KMS-11 (cell line): ENCODE measurements at regions not wholly inside any gene's neighbourhood (a gene's known extent, or its start where the extent isn't known, plus 50 kb on each side); places are given as distances from the start of the nearest gene placed in this dataset.

Experiments
- H2AFZ ChIP-seq: fragments of 200-600 bp; sonication (generic); 2 replicates; pipeline ENCODE4 v1.6.1; 2016; ENCODE audit warnings: antibody characterized with exemption, mixed run types, low read depth
- H3K27ac ChIP-seq: fragments of 200-600 bp; sonication (generic); 2 replicates; pipeline ENCODE4 v1.6.1; 2016; ENCODE audit warnings: mild to moderate bottlenecking, mixed run types
- H3K27me3 ChIP-seq: fragments of 200-600 bp; sonication (generic); 2 replicates; pipeline ENCODE4 v1.6.1; 2017; ENCODE audit warnings: mild to moderate bottlenecking, low read depth, mixed run types, moderate library complexity; ENCODE audit not compliant: insufficient read depth
- H3K36me3 ChIP-seq: fragments of 200-600 bp; sonication (generic); 2 replicates; pipeline ENCODE4 v1.6.1; 2017; ENCODE audit warnings: mild to moderate bottlenecking, mixed run types; ENCODE audit not compliant: insufficient read depth
- H3K4me1 ChIP-seq: fragments of 200-600 bp; sonication (generic); 2 replicates; pipeline ENCODE4 v1.6.1; 2016; ENCODE audit warnings: mild to moderate bottlenecking, low read depth, mixed run types; ENCODE audit not compliant: poor library complexity, severe bottlenecking
- H3K4me2 ChIP-seq: fragments of 200-600 bp; sonication (generic); 2 replicates; pipeline ENCODE4 v1.7.0; 2016; ENCODE audit warnings: mild to moderate bottlenecking, mixed run types
- H3K4me3 ChIP-seq: fragments of 200-600 bp; sonication (generic); IDR thresholded peaks from 2 replicates; pipeline ENCODE4 v1.6.1; 2017; ENCODE audit warnings: low read depth, low read length, mixed read lengths; ENCODE audit not compliant: insufficient read depth
- H3K79me2 ChIP-seq: fragments of 200-600 bp; sonication (generic); 2 replicates; pipeline ENCODE4 v1.6.1; 2016; ENCODE audit warnings: low read depth, mixed run types; ENCODE audit not compliant: insufficient read depth
- H3K9ac ChIP-seq: fragments of 200-600 bp; sonication (generic); 2 replicates; pipeline ENCODE4 v1.6.1; 2016; ENCODE audit warnings: mild to moderate bottlenecking, mixed run types
- H4K20me1 ChIP-seq: fragments of 200-600 bp; sonication (generic); 2 replicates; pipeline ENCODE4 v1.6.1; 2016; ENCODE audit warnings: mild to moderate bottlenecking, mixed run types; ENCODE audit not compliant: insufficient read depth
- TF ChIP-seq, protein P1 (sequence below): fragments of 200-600 bp; sonication (generic); conservative IDR thresholded peaks from 2 replicates; pipeline ENCODE4 v1.6.1; 2017; ENCODE audit warnings: low read depth, mild to moderate bottlenecking, antibody characterized with exemption, low read length, moderate library complexity, mixed read lengths

DNA sequence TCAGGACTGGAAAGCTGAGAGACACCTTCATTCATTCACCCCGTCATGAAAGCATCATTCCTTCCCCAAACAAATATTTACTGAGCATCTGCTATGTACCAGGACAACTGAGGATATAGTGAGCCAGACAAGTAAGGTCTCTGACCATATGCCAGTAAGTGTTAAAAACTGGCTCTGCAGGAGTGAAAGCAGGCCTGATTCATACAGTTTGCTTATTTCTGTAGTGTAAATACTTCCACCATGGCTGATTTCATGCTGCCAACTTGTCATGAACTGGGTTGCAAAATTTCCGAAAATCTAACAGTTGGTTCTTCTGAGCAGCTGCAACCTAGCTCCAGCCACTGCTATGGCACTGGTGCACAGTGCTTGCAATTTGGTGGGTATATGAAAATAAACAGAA lies 68.1 kb downstream of the YIPF5 start:
- Histone ChIP-seq H4K20me1 (no peaks in the 10 kb centered on the region), H3K4me1 (peaks cover 59% of the 10 kb centered on the region), H3K27me3 (no peaks in the 10 kb centered on the region), H3K79me2 (no peaks in the 10 kb centered on the region), H3K4me2 (peak overlapping the region; percentile 42; the same call in 1 of the 2 replicates), H3K4me3 (no peak overlapping the region), H3K27ac (peak overlapping the region; percentile 78), H3K9ac (no peak overlapping the region), H2AFZ (peak overlapping the region; percentile 31; the same call in 1 of the 2 replicates), H3K36me3 (no peaks in the 10 kb centered on the region)
- TF ChIP-seq, protein P1, sequence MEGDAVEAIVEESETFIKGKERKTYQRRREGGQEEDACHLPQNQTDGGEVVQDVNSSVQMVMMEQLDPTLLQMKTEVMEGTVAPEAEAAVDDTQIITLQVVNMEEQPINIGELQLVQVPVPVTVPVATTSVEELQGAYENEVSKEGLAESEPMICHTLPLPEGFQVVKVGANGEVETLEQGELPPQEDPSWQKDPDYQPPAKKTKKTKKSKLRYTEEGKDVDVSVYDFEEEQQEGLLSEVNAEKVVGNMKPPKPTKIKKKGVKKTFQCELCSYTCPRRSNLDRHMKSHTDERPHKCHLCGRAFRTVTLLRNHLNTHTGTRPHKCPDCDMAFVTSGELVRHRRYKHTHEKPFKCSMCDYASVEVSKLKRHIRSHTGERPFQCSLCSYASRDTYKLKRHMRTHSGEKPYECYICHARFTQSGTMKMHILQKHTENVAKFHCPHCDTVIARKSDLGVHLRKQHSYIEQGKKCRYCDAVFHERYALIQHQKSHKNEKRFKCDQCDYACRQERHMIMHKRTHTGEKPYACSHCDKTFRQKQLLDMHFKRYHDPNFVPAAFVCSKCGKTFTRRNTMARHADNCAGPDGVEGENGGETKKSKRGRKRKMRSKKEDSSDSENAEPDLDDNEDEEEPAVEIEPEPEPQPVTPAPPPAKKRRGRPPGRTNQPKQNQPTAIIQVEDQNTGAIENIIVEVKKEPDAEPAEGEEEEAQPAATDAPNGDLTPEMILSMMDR = no peak

DNA sequence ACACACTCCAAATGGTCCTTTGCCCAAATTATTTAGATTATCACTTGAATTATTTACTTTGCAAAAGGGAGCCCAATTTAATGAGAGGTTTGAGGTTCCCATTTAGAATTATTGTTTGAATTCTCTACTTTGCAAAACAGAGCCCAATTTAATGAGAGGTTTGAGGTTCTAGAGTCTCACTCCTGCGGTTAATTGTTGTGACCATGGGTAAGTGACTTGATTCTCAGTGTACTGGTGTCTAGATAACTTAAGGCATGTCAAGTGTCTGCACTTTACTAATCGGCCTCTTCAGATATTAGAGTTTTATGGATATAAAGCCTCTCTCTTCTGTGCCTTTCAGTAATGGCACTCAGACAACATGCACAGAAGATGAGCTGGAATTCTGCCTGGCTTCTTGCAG lies 67.5 kb downstream of the YIPF5 start:
- H3K9ac ChIP-seq = peak overlapping the region; percentile 17; the same call in 1 of the 2 replicates
- no peaks in the 10 kb centered on the region for H3K79me2 ChIP-seq
- no peak overlapping the region for H3K4me3 ChIP-seq
- H3K4me1 ChIP-seq = peaks cover 66% of the 10 kb centered on the region
- H4K20me1 ChIP-seq = no peaks in the 10 kb centered on the region
- H2AFZ ChIP-seq = no peak overlapping the region
- peak overlapping the region; percentile 42 for H3K4me2 ChIP-seq
- peak overlapping the region; percentile 78 for H3K27ac ChIP-seq
- no peaks in the 10 kb centered on the region for H3K36me3 ChIP-seq
- TF ChIP-seq, protein P1 = no peak
- no peaks in the 10 kb centered on the region for H3K27me3 ChIP-seq

DNA sequence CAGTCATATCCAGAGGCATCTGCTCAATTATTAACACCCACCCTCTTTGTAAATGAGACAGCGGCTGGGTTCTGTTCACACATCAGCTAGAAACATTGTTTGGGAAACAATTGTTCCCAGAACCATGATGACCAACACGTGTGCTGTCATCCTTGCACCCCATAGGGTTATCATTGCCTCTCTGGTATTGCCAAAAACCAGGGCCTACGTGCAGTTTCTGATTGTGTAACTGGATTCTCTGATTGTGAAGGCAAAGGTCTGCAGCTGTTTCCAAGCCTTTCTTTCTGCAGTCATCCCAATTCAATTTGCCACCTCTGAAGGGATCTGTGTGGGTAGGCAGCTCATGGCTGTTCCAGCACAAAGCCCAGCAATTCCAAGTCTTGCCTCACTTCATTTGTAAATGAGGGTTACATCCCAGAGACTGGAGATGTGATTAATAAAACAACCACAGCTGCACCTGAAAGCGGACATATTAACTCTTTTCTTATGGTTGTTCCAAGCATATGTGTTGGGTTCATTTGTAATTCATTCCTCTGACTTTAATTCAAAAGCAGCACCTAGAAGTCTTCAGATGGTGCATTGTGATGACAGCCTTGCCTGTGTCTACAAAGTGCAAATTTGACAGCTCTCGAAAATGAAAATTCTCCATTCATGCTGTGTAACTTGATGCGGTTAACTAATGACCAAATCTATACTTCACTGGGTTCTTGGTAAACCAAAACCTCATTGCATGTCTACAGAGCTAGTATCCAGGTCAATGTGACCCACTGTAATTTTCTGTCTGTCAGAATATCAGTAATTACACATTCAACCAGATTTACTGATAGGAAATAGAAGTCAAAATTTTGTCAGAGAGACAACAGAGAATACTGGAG lies 66.6 kb downstream of the YIPF5 start:
- Histone ChIP-seq H3K4me3 (no peak overlapping the region), H3K4me1 (peaks cover 74% of the 10 kb centered on the region), H3K27ac (peak overlapping the region; percentile 78), H3K9ac (peak overlapping the region; percentile 17; the same call in 1 of the 2 replicates), H2AFZ (no peak overlapping the region), H3K27me3 (no peaks in the 10 kb centered on the region), H3K79me2 (no peaks in the 10 kb centered on the region), H3K4me2 (peak overlapping the region; percentile 42), H3K36me3 (no peaks in the 10 kb centered on the region), H4K20me1 (no peaks in the 10 kb centered on the region)
- TF ChIP-seq, protein P1 = no peak

DNA sequence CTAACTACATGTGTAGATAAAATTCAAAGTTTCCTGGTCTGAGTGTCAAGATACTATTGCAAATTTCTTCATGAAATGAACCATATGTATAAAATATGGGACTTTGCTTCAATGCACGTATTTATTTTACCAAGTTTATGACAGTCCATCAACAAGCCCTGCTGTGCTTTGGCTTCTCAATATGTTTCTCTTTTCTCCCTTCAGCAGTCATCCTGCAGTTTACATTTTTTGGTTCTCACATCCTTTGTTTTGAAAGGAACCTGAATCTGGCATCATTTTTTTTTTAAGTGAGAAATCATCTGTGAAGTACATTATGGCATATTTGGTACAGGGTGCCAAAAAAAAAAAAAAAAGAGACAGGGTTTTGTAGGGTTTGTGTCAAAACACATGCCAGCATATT lies 65.1 kb downstream of the YIPF5 start:
- Histone ChIP-seq H3K27ac (no peak overlapping the region), H3K36me3 (no peaks in the 10 kb centered on the region), H3K4me2 (no peak overlapping the region), H3K27me3 (no peaks in the 10 kb centered on the region), H3K4me1 (peaks cover 74% of the 10 kb centered on the region), H2AFZ (no peak overlapping the region), H3K4me3 (no peak overlapping the region), H4K20me1 (no peaks in the 10 kb centered on the region), H3K9ac (no peak overlapping the region), H3K79me2 (no peaks in the 10 kb centered on the region)
- TF ChIP-seq, protein P1 = no peak
